HG03280 (cell line): ENCODE measurements at regions not wholly inside any gene's neighbourhood (a gene's known extent, or its start where the extent isn't known, plus 50 kb on each side); places are given as distances from the start of the nearest gene placed in this dataset.
"Not testable (repeated sequence)": the region's sequence is repeated elsewhere in the genome, so short reads cannot be mapped to it uniquely, and the experiment has no call there.

ENCODE experiments used
- ATAC-seq: cut with Tn5 transposase; IDR thresholded peaks from one replicate; pipeline ENCODE4 v1.9.1; 2021; ENCODE audit warnings: mild to moderate bottlenecking, moderate library complexity; ENCODE audit not compliant: unreplicated experiment

DNA sequence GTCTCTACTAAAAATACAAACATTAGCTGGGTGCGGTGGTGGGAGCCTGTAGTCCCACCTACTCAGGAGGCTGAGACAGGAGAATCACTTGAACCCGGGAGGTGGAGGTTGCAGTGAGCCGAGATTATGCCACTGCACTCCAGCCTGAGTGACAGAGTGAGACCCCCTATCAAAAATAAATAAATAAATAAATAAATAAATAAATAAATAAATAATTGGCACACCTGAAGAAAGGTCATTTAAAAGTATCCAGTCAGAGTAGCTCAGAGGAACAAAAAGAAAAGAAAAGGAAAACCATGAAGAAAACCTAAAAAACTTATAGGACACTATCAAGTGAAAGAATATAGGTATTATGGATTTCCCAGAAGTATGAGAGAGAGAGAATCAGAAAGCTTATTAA, 330.1 kb upstream of the AR start:
- ATAC-seq, result not testable (repeated sequence)

DNA sequence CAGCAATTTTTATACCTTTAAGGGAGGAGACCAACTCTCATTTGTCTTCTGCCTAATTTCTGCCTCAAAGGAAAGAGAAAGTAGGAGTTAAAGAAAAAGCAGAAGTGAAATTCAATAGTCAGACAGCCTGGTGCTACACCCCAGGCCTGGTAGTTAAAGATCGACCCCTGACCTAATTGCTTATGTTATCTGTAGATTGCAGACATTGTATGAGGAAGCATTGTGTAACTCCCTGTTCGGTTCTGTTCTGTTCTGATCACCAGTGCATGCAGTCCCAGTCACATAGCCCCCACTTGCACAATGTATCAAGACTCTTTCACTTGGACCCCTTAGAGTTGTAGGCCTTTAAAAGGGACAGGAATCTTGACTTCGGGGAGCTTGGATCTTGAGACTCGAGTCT, 335.9 kb upstream of the AR start:
- ATAC-seq, result no peak

DNA sequence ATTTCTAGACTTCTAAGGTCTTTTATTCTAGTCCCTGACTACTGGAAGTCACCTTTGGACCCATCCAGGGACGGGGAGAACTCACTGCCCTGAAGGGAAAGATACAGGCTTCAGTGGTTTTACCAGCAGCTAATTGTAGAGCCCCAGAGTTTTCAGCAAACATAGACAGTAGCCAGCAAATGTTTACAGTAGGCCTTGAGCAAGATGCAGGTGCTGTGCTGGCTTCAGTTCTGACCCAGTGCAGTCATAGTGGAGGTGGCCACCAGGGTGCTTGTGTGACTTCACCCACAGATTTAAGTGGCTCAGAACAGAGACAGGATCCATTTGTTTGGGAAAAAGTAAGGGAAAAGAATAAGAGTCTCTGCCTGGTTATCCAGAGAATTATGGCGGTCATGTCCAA, 384.4 kb upstream of the AR start:
- no peak for ATAC-seq

DNA sequence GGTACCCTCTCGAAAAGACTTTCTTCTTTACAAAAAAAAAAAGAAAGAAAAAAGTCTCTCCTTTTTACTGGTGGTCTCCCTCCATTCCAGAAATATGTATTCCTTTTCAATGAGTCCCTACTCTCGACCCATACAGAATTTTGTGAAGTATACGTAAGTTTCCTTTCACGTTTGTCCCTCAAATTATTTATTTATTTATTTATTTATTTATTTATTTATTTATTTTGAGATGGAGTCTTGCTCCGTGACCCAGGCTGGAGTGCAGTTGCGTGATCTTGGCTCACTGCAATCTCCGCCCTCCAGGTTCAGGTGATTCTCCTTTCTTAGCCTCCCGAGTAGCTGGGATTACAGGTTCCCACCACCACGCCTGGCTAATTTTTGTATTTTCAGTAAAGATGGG, 429.2 kb upstream of the AR start:
- no peak for ATAC-seq

DNA sequence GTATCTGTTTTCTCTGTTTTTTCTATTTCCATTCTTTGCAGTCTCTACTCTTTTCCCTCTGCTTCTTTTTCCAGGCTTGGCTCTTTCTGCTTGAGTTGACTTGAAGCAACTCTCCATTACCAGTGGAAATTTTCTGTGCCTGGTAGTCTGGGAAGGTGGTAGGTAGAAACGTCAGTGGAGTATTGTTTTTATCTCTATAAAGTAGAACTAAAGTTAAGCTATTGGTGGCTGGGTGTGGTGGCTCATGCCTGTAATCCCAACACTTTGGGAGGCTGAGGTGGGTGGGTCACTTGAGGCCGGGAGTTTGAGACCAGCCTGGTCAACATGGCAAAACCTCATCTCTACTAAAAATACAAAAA, 438.1 kb upstream of the AR start:
- no peak for ATAC-seq

DNA sequence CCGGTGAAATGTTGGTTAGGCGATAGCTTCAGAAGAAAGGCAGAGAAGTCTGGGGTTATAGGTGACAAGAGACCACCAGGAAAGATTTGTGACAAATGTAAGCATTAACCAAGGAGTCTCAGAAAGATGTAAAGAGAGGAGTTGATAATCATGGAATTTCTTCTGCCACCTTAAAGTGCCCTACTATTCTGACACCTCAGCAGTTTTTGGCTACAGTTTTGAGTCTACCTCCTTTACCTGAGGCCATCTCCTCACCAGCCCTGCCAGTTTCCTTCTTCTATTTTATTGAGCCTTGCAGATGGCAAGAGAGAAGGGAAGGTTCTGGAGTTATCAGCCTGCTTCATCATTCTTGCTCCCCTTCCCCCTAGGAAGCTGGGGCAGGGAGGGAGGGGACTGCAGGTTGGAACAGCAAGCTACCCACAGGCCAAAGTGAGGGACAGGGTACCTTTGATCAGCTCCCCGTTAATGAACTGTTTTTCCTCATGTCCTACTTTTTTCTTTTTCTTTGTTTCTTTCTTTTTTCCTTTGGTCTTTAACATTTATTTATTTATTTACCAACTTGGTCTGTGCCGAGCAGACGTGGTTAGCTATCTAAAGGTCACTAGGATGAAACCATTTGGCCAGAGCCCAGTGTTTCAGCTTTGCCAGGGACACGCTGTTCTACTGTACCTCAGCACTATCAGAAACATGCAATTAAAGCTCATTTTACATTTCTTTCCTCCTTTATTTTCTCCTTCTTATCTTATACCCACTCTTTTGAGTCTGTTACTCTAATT, 438.7 kb upstream of the AR start:
- no peak for ATAC-seq

DNA sequence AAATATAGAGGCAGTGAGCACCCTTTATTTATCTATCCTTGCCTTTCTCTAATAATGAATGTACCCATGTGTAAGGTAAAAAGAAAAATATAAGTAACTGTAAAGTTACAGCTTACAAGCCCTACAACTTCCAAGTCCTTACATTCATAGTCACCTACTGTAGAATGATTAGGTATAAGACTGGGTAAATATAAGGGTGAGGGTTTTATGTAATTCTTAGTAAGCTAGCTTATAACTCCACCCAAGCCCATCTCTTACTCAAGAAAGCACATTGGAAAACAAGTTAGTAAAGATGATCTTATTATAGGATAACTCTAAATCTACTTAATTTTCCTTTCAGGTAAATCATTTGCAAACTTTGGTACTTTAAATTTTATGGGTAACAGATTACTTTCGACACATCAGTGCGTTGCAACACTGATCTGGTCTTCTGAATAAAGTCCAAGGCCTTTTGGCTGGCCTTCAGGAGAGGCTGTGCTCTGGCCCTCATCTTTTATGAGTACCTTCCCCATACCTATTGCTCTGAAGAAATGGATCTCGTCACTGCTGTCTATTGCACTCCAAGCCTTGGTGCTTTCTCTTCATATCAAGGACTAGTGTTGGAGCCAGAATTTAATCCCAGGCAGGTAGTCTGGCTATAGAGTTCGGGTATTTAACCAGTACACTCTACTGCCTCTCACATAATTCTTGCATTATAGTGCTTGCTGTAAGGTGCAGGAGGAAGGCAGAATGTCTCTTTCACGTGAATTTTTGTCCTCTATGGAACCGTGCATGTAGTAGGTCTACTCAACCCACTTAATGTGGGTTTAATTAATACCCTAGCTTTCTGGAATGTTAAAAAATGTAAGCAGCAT, 443.6 kb upstream of the AR start:
- ATAC-seq, result no peak

DNA sequence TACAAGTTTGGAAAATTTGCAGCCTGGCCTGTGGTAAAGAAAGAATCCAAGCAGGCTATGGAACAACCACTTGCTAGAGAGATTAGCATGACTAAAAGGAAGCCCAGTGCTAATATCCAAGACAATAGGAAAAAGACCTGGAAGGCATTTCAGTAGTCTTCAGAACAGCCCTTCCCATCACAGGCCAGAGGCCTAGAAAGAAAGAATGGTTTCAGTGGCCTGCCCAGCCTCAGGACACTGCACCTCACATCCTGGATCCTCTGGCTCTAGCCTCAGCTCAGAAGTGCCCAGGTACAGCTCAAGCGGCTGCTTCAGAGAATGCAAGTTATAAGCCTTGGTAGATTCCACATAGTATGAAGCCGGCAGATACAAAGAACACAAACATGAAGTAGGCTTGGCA, 449.8 kb upstream of the AR start:
- ATAC-seq, result no peak

DNA sequence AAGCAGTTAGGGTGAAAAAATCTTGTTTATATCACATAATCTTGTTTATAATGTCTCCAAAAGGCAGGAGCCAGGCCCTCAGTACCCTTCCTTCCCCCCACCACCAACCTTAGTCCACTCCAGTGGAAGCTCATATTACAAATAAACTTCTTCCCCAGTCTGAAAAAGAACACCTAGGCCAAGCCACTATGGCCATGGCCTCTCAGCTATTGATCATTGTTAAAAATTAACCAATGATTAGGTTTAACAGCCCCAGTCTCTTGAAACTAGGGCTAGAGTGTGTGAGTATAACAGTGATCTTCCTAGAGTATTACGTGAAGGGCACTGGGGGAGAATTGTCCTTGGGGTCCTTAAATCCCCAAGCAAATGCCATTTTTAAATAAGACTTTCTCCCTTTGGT, 411.9 kb upstream of the EDA2R start:
- no peak for ATAC-seq

DNA sequence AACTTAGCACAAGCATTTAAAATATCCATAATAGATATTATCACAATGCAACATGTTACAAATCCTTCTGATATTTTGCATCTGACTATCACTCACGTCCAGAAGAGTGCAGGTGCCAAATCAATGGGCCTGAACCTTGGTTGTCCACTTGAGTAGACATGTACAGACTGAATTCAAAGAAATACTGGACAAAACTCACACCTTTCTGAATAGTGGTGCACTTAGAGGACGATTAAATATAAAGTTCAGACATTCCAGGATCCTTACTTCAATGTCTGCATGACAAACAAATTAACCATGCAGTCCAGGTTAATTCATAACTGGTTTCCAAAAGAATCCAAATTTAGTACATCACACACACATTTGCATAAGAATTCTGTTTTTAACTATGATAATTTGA, 406.0 kb upstream of the EDA2R start:
- ATAC-seq, result no peak

DNA sequence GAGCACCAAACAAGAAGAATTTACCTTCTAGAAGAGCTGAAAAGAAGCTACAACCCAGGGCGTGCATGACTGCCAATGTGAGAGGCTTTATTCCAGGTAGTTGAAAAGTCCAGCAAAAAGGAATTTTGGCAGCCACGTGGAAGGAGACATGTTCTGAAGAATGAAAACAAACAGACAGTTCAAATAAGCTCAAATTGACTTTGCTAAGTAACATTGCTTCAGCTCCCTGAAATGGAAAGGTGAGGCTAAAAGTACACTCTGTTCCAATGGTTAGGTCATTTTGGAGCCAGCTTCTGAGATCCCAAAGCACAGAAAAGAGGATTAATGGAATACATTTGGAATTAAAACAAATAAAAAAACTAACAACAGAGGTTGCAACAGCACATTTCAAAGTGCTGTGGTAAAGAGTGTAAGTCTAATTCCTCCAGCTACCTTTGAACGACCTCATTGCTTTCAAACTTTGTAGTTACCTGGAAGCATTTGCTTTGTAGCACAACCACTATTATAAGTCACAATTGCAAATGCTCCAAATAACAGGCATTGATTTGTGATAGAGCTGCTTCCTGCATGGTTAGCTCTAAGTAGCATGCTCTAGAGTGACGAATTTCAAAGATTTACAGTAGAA, 405.3 kb upstream of the EDA2R start:
- no peak for ATAC-seq

DNA sequence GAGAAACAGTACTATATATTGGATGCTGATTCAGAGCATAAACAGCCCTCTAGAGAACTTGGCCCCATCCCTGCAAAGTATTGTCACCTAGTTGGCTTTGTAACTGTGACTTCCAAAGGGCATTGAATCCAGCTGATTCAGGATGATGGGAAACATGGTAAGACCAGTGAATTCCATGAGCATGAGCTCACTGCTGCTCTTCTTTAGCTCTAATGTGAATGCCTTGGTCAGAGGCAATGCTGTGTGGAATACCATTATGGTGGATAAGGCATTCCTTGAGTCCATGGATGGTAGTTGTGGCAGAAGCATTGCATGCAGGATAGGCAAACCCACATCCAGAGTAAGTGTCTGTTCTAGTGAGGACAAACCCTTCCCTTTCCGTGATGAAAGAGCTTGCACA, 365.6 kb upstream of the EDA2R start:
- no peak for ATAC-seq

DNA sequence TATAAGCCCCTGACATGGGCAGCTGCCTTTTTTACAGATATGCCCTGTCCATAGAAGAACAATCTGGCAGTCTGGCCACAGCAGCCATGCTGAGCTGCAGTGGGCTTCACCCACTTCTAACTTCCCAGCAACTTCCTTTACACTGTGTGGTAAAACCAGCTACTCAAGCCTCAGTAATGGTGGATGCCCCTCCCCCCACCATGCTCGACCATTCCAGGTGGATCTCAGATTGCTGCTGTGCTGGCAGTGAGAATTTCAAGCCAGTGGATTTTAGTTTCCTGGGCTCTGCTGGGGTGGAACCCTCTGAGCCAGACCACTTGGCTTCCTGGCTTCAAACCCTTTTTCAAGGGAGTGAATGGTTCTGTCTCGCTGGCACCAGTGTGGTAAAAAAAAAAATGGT, 355.9 kb upstream of the EDA2R start:
- no peak for ATAC-seq

DNA sequence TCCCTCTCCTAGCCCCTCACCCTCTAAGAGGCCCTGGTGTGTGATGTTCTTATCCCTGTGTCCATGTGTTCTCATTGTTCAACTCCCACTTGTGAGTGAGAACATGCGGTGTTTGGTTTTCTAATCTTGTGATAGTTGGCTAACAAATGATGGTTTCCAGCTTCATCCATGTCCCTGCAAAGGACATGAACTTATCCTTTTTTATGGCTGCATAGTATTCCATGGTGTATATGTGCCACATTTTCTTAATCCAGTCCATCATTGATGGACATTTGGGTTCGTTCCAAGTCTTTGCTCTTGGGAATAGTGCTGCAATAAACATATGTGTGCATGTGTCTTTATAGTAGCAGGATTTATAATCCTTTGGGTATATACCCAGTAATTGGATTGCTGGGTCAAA, 353.2 kb upstream of the EDA2R start:
- not testable (repeated sequence) for ATAC-seq

DNA sequence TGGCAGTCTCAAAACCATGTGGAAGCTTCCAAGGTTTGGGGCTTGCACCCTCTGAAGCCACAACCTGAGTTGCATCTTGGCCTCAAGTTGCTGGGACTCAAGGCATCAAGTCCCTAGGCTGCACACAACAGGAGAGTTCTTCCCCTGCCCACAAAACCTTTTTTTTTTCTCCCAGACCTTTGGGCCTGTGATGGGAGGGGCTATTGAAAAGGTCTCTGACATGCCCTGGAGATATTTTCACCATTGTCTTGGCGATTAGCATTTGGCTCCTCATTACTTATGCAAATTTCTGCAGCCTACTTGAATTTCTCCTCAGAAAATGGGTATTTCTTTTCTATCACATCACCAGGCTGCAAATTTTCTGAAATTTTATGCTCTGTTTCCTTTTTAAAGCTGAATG, 349.5 kb upstream of the EDA2R start:
- no peak for ATAC-seq

DNA sequence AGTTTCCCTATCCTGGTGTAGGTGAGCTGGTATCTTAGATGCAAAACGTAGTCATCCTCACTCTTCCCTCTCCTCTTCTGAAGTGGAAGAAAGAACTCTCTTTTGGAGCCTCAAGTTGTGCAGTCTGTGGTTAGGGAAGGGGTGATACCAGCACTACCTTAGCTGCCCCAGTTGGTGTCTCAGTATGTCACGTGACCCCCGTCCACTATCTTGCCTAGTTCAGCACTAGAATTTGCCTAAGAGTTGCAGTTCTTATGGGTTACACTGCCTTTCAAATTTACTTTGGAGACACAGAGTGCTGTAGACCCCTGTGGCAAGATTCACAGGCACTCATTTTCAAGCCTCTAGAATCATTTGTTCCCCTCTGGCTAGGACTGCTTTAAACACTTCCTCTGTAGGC, 322.8 kb upstream of the EDA2R start:
- no peak for ATAC-seq

DNA sequence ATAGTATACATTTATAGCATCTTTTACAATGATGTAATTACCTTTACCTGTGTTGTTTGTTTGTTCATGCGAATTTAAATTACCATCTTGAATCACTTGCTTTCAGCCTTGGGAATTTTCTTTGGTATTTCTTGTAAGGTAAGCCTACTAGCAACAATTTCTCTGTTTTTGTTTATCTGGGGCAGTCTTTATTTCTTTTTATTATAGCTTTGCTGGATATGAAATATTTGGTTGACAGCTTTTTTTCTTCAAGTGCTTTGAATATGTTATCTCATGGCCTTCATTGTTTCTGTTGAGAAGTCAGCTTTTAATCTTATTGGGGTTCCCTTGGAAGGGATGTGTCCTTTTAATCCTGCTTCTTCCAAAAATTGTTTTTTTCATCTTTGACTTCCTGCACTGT, 292.8 kb upstream of the EDA2R start:
- no peak for ATAC-seq

DNA sequence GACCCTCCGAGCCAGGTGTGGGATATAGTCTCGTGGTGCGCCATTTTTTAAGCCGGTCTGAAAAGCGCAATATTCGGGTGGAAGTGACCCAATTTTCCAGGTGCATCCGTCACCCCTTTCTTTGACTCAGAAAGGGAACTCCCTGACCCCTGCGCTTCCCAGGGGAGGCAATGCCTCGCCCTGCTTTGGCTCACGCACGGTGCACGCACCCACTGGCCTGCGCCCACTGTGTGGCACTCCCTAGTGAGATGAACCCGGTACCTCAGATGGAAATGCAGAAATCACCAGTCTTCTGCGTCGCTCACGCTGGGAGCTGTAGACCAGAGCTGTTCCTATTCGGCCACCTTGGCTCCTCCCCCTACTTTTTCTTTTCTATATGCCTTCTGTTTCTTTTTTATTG, 291.6 kb upstream of the EDA2R start:
- ATAC-seq, result not testable (repeated sequence)

DNA sequence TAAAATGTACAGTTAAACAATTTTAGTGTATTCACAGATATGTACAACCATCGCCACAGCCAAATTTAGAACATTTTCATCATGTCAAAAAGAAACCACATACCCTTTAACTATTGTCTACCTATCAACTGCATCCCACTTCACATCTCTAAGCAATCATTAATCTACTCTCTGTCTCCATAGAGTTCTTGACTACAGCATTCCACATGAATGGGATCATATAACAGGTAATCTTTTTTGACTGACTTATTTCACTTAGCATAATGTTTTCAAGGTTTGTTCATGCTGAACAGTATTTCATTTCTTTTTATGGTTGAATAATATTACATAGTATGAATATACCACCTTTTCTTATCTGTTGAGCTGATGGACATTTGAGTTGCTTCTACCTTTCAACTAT, 281.4 kb upstream of the EDA2R start:
- ATAC-seq, result no peak

DNA sequence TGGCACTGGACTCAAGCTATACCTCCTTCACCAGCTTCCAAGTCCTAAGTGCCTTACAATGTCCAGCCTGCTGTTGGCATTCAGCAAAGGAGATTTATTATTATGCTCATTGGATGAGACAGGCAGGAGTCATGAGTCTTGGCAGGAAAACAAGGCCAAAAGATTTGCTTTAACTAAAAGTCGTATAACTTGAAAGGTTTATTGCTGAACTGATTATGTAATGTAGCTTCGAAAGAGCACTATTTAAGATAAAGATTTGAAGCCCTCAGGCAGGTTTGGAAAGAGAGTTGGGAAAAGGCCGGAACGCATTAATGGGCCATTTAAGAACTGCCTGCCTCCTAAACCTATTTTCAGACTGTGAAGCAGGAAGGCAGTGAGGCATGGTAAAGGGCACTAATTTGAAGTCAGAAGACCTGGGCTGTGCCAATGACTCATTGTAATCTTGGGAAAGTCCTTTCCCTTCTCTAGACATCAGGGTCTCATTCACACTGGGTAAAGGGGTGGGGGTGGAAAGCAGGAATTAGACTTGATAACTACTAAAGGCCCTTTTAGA, 280.5 kb upstream of the EDA2R start:
- ATAC-seq, result no peak

DNA sequence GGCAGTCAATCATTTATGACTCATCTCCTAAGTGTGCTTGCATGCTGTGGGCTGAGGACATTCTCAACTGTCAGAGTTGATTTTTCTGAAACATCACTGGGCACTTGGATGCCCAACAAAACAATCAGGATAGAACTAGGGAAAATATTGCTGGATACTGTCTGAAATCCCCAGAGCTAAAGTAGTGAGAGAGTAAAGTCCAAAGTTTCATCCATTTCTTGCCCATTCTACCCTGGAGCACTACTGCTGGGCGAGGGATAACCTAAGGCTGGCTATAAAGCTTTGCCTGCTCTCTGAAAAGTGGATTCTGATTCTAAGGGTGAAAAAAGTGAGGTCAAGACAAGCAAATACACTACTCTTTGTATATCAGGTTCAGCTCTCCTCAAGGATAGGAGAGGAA, 279.6 kb upstream of the EDA2R start:
- no peak for ATAC-seq

DNA sequence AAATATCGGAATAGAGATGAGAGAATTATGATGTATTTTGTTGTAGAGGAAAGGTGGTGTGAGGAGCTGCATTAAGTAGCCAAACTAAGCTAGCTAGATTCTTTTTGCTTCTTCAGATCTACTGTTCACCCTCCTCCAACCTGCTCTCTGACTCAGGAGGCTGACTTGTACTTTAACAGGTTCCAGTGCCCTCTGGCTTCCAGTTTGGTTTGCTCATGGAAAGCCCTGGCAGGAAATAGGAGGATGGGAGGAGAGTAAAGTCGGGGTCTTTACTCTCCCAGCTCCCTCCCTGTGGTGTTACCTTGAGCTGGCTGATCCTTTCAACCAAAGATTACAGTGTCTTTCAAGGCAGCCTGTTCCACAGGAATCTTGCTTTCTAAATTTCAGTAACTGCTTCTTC, 277.0 kb upstream of the EDA2R start:
- ATAC-seq, result no peak
